GM19438 (cell line): ENCODE measurements at regions not wholly inside any gene's neighbourhood (a gene's known extent, or its start where the extent isn't known, plus 50 kb on each side); places are given as distances from the start of the nearest gene placed in this dataset.
"Not testable (repeated sequence)": the region's sequence is repeated elsewhere in the genome, so short reads cannot be mapped to it uniquely, and the experiment has no call there.

Source experiments
- ATAC-seq: cut with Tn5 transposase; IDR thresholded peaks from one replicate; pipeline ENCODE4 v1.9.1; 2021; ENCODE audit warnings: low read depth; ENCODE audit not compliant: unreplicated experiment

GRCh38 chr16:87196661-87197060 is 120.5 kb downstream of the C16orf95 start:
- no peak for ATAC-seq

- ATAC-seq, result no peak
Measured at GRCh38 chr16:87198328-87198832, 118.8 kb downstream of the C16orf95 start.

GRCh38 chr16:87198881-87199280 is 118.3 kb downstream of the C16orf95 start:
- no peak for ATAC-seq

GRCh38 chr16:87199379-87199778 is 117.8 kb downstream of the C16orf95 start:
- no peak for ATAC-seq

- no peak for ATAC-seq
Measured at GRCh38 chr16:87199901-87200300, 117.3 kb downstream of the C16orf95 start.

- no peak for ATAC-seq
Measured at GRCh38 chr16:87200637-87201036, 116.6 kb downstream of the C16orf95 start.

GRCh38 chr16:87201052-87201451 is 116.1 kb downstream of the C16orf95 start:
- ATAC-seq, result no peak

- no peak for ATAC-seq
Measured at GRCh38 chr16:87201790-87202189, 115.4 kb downstream of the C16orf95 start.

- no peak for ATAC-seq
Measured at GRCh38 chr16:87202346-87202745, 114.8 kb downstream of the C16orf95 start.

GRCh38 chr16:87203060-87203656 is 114.0 kb downstream of the C16orf95 start:
- no peak for ATAC-seq

- ATAC-seq, result no peak
Measured at GRCh38 chr16:87206646-87207451, 110.3 kb downstream of the C16orf95 start.

GRCh38 chr16:87207509-87207908 is 109.7 kb downstream of the C16orf95 start:
- no peak for ATAC-seq

- ATAC-seq, result no peak
Measured at GRCh38 chr16:87207965-87208364, 109.2 kb downstream of the C16orf95 start.

- not testable (repeated sequence) for ATAC-seq
Measured at GRCh38 chr16:87208968-87209367, 108.2 kb downstream of the C16orf95 start.

GRCh38 chr16:87209808-87210512 is 107.2 kb downstream of the C16orf95 start:
- ATAC-seq, result no peak

- no peak for ATAC-seq
Measured at GRCh38 chr16:87210894-87211293, 106.3 kb downstream of the C16orf95 start.

- no peak for ATAC-seq
Measured at GRCh38 chr16:87212026-87212425, 105.2 kb downstream of the C16orf95 start.

GRCh38 chr16:87213536-87213935 is 103.7 kb downstream of the C16orf95 start:
- ATAC-seq, result no peak

- no peak for ATAC-seq
Measured at GRCh38 chr16:87216148-87216840, 100.9 kb downstream of the C16orf95 start.

- no peak for ATAC-seq
Measured at GRCh38 chr16:87216841-87217275, 100.3 kb downstream of the C16orf95 start.

- not testable (repeated sequence) for ATAC-seq
Measured at GRCh38 chr16:87217802-87218201, 99.4 kb downstream of the C16orf95 start.
